HG02981 (cell line): ENCODE measurements at regions not wholly inside any gene's neighbourhood (a gene's known extent, or its start where the extent isn't known, plus 50 kb on each side); places are given as distances from the start of the nearest gene placed in this dataset.
"Not testable (repeated sequence)": the region's sequence is repeated elsewhere in the genome, so short reads cannot be mapped to it uniquely, and the experiment has no call there.

Source experiments
- ATAC-seq: cut with Tn5 transposase; IDR thresholded peaks from one replicate; pipeline ENCODE4 v1.9.1; 2021; ENCODE audit warnings: mild to moderate bottlenecking, moderate library complexity; ENCODE audit not compliant: unreplicated experiment

DNA sequence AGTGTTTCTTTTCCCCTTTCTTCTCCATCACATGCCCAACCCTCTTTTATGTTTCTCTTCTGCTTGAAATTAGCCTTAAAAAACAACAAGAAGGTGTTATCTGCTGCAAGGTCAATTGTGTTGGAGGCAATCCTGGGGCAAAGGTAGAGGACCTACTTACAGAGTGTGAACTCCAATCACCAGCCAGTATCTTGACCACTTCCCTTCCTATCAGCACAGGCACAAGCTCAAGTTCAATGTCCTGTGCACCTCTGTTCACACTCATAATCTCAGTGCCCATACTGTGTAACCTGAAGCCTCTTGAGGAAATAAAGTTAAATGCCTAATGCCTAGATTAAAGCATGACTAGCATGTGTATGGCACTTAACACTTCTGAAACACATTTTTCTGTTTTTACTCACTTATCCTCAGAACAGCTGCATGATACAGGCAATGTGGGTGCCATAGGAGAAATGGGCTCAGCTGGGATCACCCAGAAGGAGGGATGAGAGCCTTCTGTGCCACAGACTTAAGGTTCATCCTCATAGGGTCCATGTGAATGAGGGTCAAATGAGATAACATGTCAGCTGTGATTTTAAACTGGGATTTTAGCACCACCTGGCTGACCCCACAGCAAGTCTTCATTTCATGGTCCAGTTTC is 701.5 kb downstream of the BCL11A start:
- no peak for ATAC-seq

DNA sequence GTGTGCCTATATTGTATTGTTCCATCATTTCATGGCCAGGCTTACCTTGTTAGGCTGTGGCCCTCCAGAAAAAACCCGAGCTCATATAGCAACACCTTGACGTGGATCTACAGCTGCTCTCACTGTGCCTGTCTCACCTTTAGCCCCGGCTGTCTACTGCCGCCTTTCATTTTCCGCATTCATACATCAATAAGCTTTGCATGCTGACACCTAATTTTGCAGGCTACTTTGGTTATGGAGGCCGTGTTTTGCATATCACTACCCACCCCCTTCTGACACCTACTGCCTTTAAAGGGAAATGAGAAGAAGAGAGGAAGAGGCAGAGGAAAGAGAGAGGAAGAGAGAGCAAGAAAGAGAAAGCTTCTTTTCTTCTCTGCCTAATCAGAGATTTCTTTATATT is 702.9 kb downstream of the BCL11A start:
- no peak for ATAC-seq

DNA sequence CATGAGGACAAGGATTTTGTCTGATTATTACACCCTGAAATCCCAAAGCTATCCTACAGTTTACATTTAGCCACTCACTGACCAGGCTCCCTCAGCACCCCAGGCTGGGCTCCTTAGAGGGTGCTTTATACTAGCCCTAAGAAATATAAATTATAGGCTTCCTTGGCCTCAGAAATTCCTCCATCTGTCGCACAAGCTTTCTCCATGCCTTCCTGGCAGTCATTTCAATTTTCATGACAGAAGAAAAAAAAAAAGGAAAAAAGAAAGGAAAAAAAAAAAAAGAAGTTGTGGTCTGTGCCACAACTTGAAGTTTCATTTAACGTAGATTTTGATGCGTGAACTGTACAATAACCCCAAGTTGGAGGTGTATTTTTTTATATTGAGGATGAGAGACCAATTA is 719.5 kb downstream of the BCL11A start:
- no peak for ATAC-seq

DNA sequence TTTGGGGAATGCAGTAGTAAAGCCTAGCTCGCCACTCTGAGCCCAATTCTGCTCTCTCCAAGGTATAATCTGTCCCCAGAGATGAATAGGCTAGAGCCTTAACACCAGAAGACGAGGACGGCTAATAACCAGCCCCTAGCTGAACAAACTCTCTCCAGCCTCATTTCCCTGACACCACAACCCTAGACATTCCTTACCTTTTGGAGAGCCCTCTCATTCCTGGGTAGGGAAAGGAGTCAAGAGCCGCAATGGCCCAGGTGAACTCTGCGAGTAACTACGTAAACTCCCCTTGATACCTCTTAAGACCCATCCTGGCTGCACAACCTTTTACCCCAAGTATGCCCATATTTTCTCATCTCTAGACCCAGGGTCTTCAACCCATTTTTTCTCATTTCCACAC is 722.9 kb downstream of the BCL11A start:
- no peak for ATAC-seq

DNA sequence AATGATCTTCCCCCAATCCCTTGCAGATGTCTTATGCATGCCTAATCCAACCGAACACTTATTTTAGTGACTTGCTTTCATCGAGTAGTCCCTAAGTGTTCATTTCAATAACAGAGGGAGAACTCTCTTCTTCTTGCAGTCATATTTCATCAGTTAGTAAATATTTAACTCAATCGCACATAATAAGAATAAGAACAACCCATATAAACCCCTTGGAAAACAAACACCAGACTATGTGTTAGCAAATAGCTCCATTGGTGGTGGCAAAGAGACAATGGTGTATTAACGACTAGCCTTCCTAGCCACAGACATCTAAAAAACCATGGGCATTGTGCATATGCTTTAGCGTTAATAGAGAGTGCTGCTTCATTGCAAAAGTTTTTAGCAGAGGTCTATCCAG is 725.8 kb downstream of the BCL11A start:
- ATAC-seq, result no peak

DNA sequence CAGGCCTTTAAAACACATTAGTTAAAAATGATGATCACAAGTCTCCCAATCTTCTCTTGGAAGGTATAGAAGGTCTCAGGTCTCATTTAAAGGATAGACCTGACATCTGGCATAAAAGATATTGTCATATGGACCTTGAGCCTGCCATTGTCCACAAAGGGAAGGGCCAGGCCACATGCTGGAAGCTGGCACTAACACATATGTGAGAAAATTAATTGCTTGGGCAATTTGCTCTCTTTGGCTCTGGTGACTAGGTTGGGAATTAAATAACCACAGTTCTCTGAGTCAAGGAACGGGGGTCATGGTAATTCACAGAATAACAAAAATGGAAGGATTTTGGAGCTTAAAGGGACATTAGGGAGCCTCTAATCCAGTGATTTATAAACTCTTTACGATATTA is 727.3 kb downstream of the BCL11A start:
- no peak for ATAC-seq

DNA sequence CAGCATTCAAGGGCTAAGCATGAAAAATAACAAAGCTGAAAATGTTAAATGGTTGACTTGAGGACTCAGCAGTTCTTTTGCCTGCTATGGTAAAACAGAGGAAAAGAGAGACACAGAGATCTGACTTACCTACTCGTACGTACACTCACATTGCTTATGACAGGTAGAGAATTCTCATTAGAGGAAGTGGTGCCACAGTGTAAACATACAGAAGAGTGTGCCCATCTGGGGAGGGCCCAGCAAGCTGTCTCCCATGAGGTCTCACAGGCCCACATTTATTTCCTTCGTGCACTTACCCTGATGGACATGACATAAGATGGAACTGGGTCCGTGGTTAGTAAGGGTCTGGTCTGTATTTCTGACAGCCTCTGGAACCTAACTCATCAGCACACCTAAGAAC is 729.1 kb downstream of the BCL11A start:
- ATAC-seq, result no peak

DNA sequence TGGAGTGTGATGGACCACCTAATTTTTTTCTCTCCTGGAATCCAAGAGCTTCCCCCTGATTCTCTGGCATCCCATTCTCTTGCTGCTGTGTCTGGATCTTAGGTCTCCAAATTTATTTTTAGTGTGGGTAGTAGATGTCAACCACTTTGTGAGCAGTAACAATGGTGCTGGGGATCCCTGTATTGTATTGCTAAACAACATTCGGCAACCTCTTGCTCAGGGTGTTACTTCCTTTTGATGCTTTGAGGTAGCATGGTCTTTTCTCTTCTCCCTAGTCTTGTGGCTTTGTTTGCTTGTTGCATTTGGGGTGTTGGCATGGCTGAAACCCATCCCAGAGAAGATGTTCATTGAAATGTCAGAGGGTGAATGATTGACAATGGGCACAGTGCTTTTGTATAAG is 737.4 kb downstream of the BCL11A start:
- ATAC-seq, result no peak

DNA sequence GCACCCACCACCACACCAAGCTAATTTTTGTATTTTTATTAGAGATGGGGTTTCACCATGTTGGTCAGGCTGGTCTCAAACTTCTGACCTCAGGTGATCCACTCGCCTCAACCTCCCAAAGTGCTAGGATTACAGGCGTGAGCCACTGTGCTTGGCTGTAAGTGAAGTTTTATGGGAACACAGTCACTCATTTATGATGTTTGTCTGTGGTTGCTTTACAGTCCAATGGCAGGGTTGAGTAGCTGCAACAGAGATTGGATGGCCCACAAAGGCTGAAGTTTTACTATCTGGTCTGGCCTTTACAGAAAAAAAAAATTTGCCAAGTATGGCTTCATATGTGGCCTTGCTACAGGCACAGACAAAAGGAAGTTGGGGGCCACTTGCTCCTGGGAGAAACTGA is 743.2 kb downstream of the BCL11A start:
- ATAC-seq, result not testable (repeated sequence)

DNA sequence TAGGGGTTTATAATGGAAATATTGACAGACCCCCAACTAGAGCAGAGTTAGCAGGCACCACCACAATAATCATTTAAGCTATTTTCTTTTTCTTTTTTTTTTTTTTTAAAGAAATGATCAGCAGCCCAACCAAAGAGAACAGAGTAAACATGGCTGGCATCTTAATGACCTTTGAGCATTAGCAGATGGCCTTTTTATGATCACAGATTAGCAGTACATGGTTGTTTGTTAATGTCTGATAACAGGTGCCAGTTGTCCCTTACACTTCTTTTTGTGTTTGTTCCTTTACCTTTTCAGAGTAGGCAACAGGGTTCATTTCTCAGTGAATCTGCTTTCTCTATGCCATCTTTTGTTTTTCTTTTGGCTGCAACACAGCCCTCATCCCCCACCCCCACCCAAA is 747.0 kb downstream of the BCL11A start:
- no peak for ATAC-seq

DNA sequence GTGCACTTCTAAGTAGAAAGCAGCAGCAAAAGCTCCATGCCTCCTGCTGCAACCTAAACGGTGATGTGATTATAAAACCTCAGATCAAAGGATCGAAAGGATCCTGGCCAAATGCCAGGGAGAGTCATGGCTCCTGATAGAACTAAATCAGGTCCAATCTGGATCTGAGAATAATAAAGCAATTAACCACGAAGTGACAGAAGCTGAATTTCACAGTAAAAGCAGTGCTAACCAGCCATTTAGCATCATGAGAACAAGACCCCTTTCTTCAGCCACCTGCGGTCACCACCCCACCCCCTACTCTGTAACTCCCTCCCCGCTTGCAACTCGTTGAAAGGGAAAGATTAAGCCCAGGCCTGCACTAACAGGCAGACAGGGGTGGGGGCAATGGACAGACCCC is 748.7 kb downstream of the BCL11A start:
- ATAC-seq, result no peak

DNA sequence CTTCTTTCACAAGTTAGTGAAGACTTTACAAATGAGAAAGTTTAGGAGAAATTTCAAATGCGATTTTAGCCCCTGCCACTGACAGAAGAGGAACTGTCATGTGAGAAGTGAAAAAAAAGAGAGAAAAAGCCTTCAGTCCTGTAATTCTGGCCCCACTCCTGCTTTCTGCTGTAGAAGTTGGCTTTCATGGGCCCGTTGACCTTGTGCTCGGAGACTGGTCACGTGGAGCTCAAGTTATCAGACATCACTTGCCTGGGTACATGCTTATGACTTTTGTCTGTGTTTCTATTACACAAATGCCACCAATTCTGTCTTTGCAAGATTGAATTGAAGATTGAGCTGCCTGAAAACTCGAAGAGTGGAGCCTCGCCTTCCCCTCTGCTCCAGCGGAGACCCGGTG is 749.9 kb downstream of the BCL11A start:
- no peak for ATAC-seq

DNA sequence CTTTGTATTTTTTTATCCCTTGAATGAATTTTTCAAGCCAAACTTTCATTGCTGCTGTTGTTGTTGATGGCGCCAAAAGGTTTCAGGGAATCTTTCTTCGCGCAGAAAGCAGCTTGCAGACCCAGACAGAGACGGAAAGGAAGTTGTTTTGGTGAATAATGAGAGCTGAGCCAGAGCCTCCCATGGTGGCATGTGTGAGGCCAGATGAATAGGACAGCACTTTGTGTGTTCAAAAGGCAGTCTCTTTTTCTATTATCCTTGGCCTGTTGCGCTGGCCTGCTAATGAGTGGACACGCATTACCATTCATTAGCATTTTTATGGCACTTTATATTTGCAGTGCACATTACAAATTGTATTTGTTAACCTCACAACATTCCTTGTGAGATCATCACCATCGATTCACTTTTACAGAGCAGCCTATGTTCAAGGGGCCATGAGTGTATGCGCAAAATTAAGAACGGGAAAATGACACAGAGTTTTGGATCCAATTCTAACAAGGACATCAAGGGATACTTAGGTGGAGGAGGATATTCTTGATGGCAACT is 754.7 kb downstream of the BCL11A start:
- ATAC-seq, result no peak

DNA sequence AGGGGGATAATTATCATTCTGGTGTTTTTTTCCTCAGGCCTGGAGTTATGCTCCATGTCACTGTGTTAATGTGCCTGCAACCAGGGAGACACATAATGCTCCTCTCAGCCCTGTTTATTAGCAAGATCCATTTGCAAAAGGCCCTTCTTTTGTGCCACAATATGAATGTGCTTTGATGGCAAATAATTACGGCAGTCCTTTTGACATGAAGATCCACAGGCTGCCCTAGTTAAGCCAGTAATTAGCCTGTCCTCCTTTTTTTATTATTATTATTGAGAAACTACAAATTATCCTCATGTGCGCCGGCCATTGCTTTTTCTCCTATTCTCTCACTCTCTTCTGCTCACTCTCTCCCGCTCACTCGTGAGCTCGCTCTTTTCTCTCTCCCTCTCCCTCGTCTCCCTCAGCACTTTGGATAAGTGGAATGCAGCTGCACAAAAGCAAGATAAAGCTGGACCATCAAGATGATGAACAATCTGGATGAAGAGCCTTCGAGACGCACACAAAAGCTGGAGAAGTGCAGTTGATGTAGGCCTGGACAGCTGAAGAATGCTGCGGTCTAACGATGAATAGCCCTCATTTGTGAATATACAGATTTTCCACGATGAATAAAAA is 762.3 kb downstream of the BCL11A start:
- ATAC-seq, result no peak

DNA sequence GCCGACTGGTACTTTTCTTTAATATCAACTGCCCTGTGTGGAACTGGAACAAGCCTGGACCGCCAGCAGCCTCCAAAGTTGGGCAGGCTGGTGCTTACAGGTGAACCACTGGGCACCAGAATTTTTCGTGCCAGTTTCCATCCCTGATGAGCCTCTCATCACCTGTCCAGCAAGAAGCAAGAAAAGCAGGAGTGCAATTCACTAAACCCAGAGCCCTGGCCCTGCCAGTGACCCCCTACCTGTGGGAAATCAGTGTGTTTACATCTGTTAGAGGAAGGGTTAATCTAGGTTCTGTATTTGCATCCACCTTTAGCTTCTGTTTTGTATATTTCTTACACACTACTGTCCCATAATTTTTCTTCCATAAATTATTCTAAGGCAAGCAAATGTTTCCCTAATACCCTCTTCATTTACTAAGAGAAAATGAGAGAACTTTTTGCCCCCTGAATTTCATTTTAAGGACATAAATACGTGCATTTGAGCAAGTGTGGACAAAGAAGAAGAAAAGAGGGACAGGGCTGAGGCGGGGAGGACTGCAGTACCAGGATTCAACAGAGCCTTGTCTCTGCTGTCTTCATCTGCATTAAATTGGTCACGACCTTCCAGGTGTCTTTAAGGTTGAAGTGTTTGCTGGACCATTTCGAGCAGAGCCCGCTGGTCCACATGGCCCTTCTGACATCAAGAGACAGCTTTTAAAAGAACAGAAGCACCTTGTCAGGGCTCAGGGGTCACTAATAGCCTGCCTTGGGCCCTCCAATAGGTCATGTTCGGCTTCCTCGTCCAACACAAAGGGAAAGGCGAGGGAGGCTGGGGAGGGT is 763.1 kb downstream of the BCL11A start:
- no peak for ATAC-seq

DNA sequence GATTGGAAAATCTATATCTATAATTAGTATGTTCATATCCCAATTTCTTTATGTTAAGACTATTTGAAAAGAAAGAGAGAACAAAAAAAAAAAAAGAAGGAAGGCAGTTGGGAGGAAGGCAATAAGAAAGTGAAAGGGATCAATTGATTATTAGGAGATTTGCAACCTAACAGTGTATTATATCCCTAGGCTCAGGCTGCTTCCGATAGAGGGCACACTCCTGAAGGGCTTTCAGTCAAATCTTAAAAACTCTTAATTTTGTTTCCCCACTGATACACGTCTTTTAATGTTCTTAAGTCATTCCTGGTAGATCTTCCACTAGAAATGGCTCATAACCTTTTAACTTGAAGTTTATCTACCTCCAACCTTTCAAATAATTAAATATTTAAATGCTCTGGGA is 763.9 kb downstream of the BCL11A start:
- ATAC-seq, result no peak

DNA sequence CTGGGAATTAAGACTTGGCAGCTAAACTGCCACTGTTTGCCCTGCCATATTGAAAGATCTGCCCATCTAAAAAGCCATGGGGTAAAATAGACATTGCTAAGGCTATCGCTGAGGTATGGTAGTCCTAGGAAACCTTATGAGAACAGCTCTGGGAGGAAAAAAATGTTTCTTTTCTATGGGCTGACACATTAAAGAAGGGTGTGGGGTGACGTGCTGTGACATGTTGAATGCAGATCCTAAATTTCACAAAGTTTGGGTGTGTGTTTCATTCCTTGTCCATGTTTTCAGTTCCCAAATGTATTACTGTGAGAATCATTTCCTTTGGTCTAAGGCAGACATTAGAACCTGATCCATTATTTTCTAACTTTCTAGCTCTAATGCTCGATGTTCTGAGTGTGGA is 766.4 kb downstream of the BCL11A start:
- ATAC-seq, result no peak

DNA sequence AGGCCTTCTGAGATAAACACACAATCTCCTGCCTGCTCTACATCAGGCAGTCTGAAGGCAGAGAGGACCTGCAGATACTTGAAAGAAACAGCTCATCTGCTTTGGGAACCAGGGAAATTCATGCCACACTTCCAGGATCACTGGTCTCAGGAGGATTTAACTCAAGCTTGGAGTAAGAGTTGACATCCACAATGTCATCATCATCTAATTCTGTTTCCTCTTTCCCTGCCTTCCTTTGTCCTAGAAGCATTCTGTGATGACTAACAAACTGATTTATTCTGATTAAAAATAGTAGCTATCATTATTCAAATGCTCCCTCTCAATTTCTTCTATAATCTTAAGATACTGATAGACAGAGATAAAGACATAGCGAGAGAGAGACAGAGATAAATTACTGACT is 766.8 kb downstream of the BCL11A start:
- ATAC-seq, result no peak

DNA sequence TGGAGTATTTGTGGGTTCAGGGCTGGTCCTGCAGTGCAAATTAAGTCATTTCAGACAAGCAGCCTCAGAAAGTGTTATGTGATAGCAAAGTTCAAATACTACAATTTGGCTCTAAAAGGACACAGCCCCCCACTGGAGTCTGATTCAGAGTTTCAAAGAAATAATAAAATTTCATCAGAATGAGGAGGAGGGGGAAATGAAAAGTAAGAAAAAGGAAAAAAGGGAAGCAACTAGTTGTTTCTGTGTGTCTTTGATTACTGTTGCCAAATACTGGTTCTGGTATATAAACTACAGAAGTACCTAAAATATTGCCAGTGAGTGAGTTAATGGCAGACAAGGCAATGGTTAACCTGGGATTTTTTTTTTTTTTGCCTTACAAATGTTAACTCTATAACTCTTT is 773.9 kb downstream of the BCL11A start:
- ATAC-seq, result no peak

DNA sequence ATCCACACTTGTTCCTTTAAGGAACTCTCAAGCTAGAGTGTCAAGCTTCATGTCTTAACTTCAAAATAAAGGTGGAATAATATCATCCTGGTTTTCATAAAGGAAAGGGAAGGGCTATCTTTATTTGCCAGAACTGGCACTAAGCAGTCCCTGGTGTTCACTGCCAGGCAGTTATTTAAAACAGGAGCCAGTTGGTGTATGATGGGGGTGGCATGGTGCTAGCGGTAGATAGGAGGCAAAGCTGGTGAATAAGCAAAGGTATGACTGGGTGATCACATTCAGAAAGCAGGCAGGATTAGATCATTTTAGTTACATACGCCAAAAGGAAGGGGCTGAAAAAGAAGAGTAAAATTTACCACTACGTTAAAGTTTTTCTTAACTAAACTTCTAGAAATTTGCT is 776.3 kb downstream of the BCL11A start:
- no peak for ATAC-seq

DNA sequence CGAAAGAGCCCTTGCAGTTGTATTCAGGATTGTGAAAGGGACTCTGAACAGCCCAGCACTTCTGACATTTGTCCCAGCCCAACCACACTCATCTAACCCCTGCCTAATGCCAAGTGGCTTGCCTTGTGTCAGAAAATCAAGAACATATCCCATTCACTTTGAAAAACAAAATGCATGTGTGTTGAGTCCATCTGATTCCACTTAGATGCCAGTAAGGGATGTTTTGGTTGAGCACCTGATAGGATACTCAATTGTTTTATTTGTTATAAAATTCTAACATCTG is 776.8 kb downstream of the BCL11A start:
- no peak for ATAC-seq

DNA sequence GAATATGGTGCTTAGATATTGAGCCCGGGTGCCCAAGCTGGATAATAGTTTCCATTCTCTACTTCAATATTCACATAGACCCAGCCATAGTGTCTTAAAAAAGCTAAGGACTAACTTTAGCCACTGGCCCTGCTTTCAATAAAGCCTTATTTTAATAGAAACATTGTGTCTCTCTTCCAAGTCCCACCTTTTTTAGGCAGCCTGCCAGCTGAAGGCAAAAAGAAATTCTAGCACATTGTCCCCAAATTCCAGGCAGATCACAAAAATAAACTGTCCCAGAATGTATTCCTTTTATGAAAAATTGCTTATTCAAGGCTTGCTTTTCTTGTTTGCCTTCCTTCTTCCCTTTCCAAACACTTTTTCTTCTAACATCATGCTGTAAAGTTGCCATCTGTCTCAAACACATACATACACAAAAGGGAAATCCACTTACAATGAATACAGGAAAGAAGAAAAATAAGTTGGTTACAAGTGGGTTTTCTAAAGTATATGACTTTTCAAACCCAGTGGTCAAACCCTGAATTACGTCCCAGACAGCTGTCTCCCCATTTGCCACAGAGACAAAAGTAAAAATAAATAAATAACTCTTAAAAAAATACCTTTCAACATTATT is 778.5 kb downstream of the BCL11A start:
- ATAC-seq, result no peak
